Muscle of back (tissue), 3 donors: ENCODE measurements at regions not wholly inside any gene's neighbourhood (a gene's known extent, or its start where the extent isn't known, plus 50 kb on each side); places are given as distances from the start of the nearest gene placed in this dataset.

Experiments used
- DNase-seq, 3 donors: peaks; one replicate each; pipeline versions ENCODE4 v3.0.0 to v3.0.0-alpha.2; 2013

GRCh38 chr13:57075588-57075987 is 65.1 kb upstream of the PRR20A start:
- no peak for DNase-seq

GRCh38 chr13:57087006-57087405 is 53.7 kb upstream of the PRR20A start:
- no peak for DNase-seq
